Upper lobe of right lung (tissue), 1 donor: ENCODE measurements at regions not wholly inside any gene's neighbourhood (a gene's known extent, or its start where the extent isn't known, plus 50 kb on each side); places are given as distances from the start of the nearest gene placed in this dataset.

Experiments
- ATAC-seq: fragments of 200-7000 bp; cut with Tn5 transposase; one replicate; pipeline ENCODE4 v1.9.1; 2020; ENCODE audit warnings: mild to moderate bottlenecking, moderate library complexity
- DNase-seq: peaks from one replicate; pipeline ENCODE4 v3.0.0-alpha.2; 2020
- H3K27ac ChIP-seq: fragments of 200-600 bp; one replicate; pipeline ENCODE4 v1.8.0; 2022
- H3K27me3 ChIP-seq: fragments of 200-600 bp; one replicate; pipeline ENCODE4 v1.8.0; 2022; ENCODE audit warnings: mild to moderate bottlenecking
- H3K36me3 ChIP-seq: fragments of 200-600 bp; one replicate; pipeline ENCODE4 v1.8.0; 2022
- H3K4me1 ChIP-seq: fragments of 200-600 bp; one replicate; pipeline ENCODE4 v1.8.0; 2022
- H3K4me3 ChIP-seq: fragments of 200-600 bp; one replicate; pipeline ENCODE4 v1.8.0; 2022; ENCODE audit warnings: mild to moderate bottlenecking
- H3K9me3 ChIP-seq: fragments of 200-600 bp; one replicate; pipeline ENCODE4 v1.8.0; 2022
- intact Hi-C: fragments of 100-400 bp; cut with DNase I; formaldehyde crosslinking; loops from one replicate; pipeline ENCODE4 v1.11.0; 2022
- TF ChIP-seq, protein P1 (sequence below): fragments of 200-600 bp; IDR thresholded peaks from one replicate; pipeline ENCODE4 v1.8.0; 2022; ENCODE audit warnings: antibody characterized with exemption
- donor health status: DM: no; HTN: yes; CAD: no; lungs with severe emphysema.

- ATAC-seq (no peak), DNase-seq (no peak)
- no peaks in the 10 kb centered on the region for H3K27me3 ChIP-seq
- H3K4me3 ChIP-seq: no peak overlapping the region
- no peaks in the 10 kb centered on the region for H3K36me3 ChIP-seq
- H3K9me3 ChIP-seq: no peaks in the 10 kb centered on the region
- intact Hi-C loops: no loop called here
- H3K27ac ChIP-seq: no peak overlapping the region
- H3K4me1 ChIP-seq: no peaks in the 10 kb centered on the region
- TF ChIP-seq, protein P1, sequence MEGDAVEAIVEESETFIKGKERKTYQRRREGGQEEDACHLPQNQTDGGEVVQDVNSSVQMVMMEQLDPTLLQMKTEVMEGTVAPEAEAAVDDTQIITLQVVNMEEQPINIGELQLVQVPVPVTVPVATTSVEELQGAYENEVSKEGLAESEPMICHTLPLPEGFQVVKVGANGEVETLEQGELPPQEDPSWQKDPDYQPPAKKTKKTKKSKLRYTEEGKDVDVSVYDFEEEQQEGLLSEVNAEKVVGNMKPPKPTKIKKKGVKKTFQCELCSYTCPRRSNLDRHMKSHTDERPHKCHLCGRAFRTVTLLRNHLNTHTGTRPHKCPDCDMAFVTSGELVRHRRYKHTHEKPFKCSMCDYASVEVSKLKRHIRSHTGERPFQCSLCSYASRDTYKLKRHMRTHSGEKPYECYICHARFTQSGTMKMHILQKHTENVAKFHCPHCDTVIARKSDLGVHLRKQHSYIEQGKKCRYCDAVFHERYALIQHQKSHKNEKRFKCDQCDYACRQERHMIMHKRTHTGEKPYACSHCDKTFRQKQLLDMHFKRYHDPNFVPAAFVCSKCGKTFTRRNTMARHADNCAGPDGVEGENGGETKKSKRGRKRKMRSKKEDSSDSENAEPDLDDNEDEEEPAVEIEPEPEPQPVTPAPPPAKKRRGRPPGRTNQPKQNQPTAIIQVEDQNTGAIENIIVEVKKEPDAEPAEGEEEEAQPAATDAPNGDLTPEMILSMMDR: no peak
Observed at GRCh38 chr4:155570661-155571060, 96.0 kb upstream of the GUCY1A1 start.

DNA sequence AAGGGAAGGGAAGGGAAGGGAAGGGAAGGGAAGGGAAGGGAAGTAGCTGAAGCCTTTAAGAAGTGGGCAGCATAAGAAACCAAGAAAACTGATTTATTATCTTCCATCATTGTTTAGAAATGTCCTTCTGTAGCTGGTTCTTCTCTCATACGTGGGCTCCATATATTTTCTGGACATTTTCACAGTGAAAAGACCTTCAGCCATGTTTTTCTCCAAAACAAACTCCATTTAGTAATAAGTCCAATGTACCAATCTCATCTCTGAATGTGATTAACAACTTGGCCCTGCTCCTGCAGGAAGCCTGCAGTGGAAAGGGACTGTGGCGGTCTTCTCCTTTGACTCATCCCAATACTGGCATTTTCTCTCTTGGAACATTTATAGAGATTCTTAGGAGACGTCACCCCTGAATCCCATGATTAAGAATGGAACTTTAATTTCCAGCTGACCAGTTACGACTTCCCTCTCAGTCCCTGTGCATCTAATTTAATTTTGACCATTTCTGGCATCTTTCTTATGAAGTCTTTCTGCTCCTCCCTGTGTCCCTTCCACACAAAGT lies 96.6 kb upstream of the GUCY1A1 start:
- no peaks in the 10 kb centered on the region for H3K9me3 ChIP-seq
- H3K36me3 ChIP-seq: no peaks in the 10 kb centered on the region
- DNase-seq (no peak), ATAC-seq (no peak)
- H3K27ac ChIP-seq: no peak overlapping the region
- TF ChIP-seq, protein P1: no peak
- H3K4me3 ChIP-seq: no peak overlapping the region
- H3K4me1 ChIP-seq: no peaks in the 10 kb centered on the region
- no peaks in the 10 kb centered on the region for H3K27me3 ChIP-seq
- intact Hi-C loops: no loop called here

DNA sequence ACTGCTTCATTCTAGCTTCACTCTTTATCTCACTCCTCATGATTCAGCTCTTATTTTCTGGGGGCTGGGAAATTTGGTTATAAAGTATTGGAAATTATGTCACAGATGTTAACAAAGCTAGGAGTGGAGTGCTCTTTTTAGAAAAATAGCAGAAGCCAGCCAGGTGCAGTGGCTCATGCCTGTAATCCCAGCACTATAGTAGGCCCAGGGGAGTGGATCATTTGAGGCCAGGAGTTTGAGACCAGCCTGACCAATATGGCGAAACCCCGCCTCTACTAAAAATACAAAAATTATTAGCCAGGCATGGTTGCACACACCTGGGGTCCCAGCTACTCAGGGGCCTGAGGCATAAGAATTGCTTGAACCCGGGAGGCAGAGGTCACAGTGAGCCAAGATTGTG lies 97.2 kb upstream of the GUCY1A1 start:
- Histone ChIP-seq H3K4me3 (no peak overlapping the region), H3K27ac (no peak overlapping the region), H3K4me1 (no peaks in the 10 kb centered on the region), H3K27me3 (no peaks in the 10 kb centered on the region), H3K9me3 (no peaks in the 10 kb centered on the region), H3K36me3 (no peaks in the 10 kb centered on the region)
- TF ChIP-seq, protein P1: no peak
- no peak for ATAC-seq
- intact Hi-C loops: no loop called here
- no peak for DNase-seq

- no peak overlapping the region for H3K27ac ChIP-seq
- no peaks in the 10 kb centered on the region for H3K36me3 ChIP-seq
- no peaks in the 10 kb centered on the region for H3K4me1 ChIP-seq
- TF ChIP-seq, protein P1: no peak
- ATAC-seq (no peak), DNase-seq (no peak)
- H3K4me3 ChIP-seq: no peak overlapping the region
- H3K9me3 ChIP-seq: no peaks in the 10 kb centered on the region
- intact Hi-C loops: no loop called here
- no peaks in the 10 kb centered on the region for H3K27me3 ChIP-seq
Observed at GRCh38 chr4:155568641-155569220, 97.9 kb upstream of the GUCY1A1 start.

DNA sequence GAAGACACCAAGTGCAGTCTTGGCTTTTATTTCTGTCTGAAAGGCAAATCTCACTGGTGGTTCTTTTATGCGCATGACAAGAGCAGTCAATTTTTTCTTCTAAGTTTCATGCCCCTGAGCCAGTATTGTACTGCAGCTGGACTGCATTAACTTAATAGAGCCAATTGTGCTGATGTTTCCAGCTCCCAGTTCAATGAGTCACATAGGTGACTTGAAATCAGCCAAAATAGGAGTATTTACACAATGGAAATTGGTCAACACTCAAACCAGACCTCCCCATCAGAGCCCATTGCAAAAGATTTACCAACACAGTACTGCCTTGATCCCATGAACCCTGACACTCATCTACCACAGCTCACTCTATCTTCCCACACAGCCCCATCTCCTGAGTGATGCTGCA lies 100.3 kb upstream of the GUCY1A1 start:
- no peaks in the 10 kb centered on the region for H3K4me1 ChIP-seq
- H3K9me3 ChIP-seq: no peaks in the 10 kb centered on the region
- H3K27ac ChIP-seq: no peak overlapping the region
- intact Hi-C loops: no loop called here
- H3K4me3 ChIP-seq: no peak overlapping the region
- TF ChIP-seq, protein P1: no peak
- ATAC-seq (no peak), DNase-seq (no peak)
- no peaks in the 10 kb centered on the region for H3K27me3 ChIP-seq
- H3K36me3 ChIP-seq: no peaks in the 10 kb centered on the region

GRCh38 chr4:155565776-155566175 lies 100.9 kb upstream of the GUCY1A1 start:
- no peaks in the 10 kb centered on the region for H3K27me3 ChIP-seq
- H3K27ac ChIP-seq: no peak overlapping the region
- TF ChIP-seq, protein P1: no peak
- intact Hi-C loops: no loop called here
- DNase-seq (no peak), ATAC-seq (no peak)
- H3K4me3 ChIP-seq: no peak overlapping the region
- H3K9me3 ChIP-seq: no peaks in the 10 kb centered on the region
- no peaks in the 10 kb centered on the region for H3K4me1 ChIP-seq
- H3K36me3 ChIP-seq: no peaks in the 10 kb centered on the region
